ENCODE measurements at regions not wholly inside any gene's neighbourhood (a gene's known extent, or its start where the extent isn't known, plus 50 kb on each side); places are given as distances from the start of the nearest gene placed in this dataset.

DNA sequence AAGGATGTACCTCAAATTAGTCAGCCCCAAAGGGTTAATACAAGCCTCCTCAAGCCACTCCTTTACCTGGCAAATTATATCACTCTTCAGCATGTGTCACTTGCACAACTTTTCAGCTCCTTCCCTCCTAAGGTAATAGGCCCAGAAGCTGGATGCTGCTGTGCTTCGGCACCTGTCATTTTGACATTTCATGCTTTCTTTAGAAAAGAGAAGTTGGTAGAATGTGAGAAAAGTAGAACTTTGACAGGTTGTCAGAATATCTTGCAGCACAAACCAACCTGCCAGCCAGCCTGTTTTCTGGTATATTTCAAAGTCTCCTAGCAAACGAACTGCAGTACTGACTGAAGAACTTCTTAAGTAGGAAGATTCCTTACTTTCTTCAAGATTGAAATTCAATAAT, 2136.9 kb downstream of the MAT2B start:
- TF ChIP-seq, protein P1, sequence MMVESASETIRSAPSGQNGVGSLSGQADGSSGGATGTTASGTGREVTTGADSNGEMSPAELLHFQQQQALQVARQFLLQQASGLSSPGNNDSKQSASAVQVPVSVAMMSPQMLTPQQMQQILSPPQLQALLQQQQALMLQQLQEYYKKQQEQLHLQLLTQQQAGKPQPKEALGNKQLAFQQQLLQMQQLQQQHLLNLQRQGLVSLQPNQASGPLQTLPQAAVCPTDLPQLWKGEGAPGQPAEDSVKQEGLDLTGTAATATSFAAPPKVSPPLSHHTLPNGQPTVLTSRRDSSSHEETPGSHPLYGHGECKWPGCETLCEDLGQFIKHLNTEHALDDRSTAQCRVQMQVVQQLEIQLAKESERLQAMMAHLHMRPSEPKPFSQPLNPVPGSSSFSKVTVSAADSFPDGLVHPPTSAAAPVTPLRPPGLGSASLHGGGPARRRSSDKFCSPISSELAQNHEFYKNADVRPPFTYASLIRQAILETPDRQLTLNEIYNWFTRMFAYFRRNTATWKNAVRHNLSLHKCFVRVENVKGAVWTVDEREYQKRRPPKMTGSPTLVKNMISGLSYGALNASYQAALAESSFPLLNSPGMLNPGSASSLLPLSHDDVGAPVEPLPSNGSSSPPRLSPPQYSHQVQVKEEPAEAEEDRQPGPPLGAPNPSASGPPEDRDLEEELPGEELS (CRISPR knock-in tag; IDR thresholded peaks at IDR 0.05), result no peak
- TF ChIP-seq GABPB1 (CRISPR knock-in tag; IDR thresholded peaks at IDR 0.05), result no peak
- TF ChIP-seq, protein P2, sequence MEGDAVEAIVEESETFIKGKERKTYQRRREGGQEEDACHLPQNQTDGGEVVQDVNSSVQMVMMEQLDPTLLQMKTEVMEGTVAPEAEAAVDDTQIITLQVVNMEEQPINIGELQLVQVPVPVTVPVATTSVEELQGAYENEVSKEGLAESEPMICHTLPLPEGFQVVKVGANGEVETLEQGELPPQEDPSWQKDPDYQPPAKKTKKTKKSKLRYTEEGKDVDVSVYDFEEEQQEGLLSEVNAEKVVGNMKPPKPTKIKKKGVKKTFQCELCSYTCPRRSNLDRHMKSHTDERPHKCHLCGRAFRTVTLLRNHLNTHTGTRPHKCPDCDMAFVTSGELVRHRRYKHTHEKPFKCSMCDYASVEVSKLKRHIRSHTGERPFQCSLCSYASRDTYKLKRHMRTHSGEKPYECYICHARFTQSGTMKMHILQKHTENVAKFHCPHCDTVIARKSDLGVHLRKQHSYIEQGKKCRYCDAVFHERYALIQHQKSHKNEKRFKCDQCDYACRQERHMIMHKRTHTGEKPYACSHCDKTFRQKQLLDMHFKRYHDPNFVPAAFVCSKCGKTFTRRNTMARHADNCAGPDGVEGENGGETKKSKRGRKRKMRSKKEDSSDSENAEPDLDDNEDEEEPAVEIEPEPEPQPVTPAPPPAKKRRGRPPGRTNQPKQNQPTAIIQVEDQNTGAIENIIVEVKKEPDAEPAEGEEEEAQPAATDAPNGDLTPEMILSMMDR (IDR thresholded peaks at IDR 0.05), result no peak
- TF ChIP-seq, protein P3, sequence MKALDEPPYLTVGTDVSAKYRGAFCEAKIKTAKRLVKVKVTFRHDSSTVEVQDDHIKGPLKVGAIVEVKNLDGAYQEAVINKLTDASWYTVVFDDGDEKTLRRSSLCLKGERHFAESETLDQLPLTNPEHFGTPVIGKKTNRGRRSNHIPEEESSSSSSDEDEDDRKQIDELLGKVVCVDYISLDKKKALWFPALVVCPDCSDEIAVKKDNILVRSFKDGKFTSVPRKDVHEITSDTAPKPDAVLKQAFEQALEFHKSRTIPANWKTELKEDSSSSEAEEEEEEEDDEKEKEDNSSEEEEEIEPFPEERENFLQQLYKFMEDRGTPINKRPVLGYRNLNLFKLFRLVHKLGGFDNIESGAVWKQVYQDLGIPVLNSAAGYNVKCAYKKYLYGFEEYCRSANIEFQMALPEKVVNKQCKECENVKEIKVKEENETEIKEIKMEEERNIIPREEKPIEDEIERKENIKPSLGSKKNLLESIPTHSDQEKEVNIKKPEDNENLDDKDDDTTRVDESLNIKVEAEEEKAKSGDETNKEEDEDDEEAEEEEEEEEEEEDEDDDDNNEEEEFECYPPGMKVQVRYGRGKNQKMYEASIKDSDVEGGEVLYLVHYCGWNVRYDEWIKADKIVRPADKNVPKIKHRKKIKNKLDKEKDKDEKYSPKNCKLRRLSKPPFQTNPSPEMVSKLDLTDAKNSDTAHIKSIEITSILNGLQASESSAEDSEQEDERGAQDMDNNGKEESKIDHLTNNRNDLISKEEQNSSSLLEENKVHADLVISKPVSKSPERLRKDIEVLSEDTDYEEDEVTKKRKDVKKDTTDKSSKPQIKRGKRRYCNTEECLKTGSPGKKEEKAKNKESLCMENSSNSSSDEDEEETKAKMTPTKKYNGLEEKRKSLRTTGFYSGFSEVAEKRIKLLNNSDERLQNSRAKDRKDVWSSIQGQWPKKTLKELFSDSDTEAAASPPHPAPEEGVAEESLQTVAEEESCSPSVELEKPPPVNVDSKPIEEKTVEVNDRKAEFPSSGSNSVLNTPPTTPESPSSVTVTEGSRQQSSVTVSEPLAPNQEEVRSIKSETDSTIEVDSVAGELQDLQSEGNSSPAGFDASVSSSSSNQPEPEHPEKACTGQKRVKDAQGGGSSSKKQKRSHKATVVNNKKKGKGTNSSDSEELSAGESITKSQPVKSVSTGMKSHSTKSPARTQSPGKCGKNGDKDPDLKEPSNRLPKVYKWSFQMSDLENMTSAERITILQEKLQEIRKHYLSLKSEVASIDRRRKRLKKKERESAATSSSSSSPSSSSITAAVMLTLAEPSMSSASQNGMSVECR (CRISPR knock-in tag; IDR thresholded peaks at IDR 0.05; ENCODE audit: borderline replicate concordance), result no peak
